K562 (cell line): ENCODE measurements at regions not wholly inside any gene's neighbourhood (a gene's known extent, or its start where the extent isn't known, plus 50 kb on each side); places are given as distances from the start of the nearest gene placed in this dataset.

Source experiments
- ATAC-seq: fragments of 200-7000 bp; cut with Tn5 transposase; 3 replicates; pipeline ENCODE4 v1.9.1; 2020; ENCODE audit warnings: moderate library complexity
- BruUV-seq: library from RNA; stranded (reverse); fragments of 400-500 nt; replicated peaks from 2 replicates; lab custom pipeline; 2021; lab: Mats Ljungman, UMichigan
- CTCF ChIA-PET: fragments of 300-600 bp; formaldehyde crosslinking; extraction: SDS; loops from one replicate; lab custom pipeline; 2021; ENCODE audit warnings: low intra/inter-chr PET ratio; lab: Yijun Ruan, JAX
- POLR2A ChIA-PET: fragments of 300-600, 350-650 bp; sonication (Branson Sonifier 250); formaldehyde crosslinking; extraction: SDS; loops from one replicate; lab custom pipeline; 2021; ENCODE audit warnings: antibody characterized with exemption, inconsistent platforms; lab: Yijun Ruan, JAX
- DNase-seq, 4 experiments: peaks; one replicate each; pipeline versions ENCODE4 v3.0.0 to v3.0.0-alpha.2; 2011 to 2018; ENCODE audit warnings: low spot score in 3 of 4, mixed read lengths in 3 of 4; ENCODE audit errors: extremely low read depth in 1 of 4
- FAIRE-seq: peaks from 2 replicates; lab custom pipeline; 2011; peaks lifted over from hg19 to GRCh38; lab: Jason Lieb, UNC
- H2AFZ ChIP-seq: 2 replicates; pipeline ENCODE4 v1.6.0; 2011; ENCODE audit warnings: low read depth, low read length, control low read depth, inconsistent platforms
- H3K27ac ChIP-seq: fragments of 200-600 bp; 3 replicates; pipeline ENCODE4 v1.8.0; 2011; ENCODE audit warnings: low read depth, mild to moderate bottlenecking, control low read depth, inconsistent platforms, low read length, moderate library complexity, mixed read lengths; ENCODE audit errors: extremely low read depth
- H3K27me3 ChIP-seq, 2 experiments: fragments of 300-600 bp in 1 of 2; 2 replicates in 1 of 2; 3 replicates in 1 of 2; pipeline versions ENCODE4 v1.6.0 to v1.8.0; 2011; ENCODE audit warnings: inconsistent platforms in 2 of 2, low read length in 2 of 2, mild to moderate bottlenecking in 1 of 2, mixed read lengths in 1 of 2, moderate library complexity in 1 of 2; ENCODE audit not compliant: control insufficient read depth in 2 of 2, insufficient read depth in 2 of 2
- H3K36me3 ChIP-seq: fragments of 300-600 bp; 3 replicates; pipeline ENCODE4 v1.8.0; 2011; ENCODE audit warnings: mild to moderate bottlenecking, low read length, inconsistent platforms; ENCODE audit not compliant: control insufficient read depth, insufficient read depth
- H3K4me1 ChIP-seq, 2 experiments: fragments of 200-600 bp in 1 of 2; replicated peaks in 1 of 2; 2 replicates in 1 of 2; 3 replicates in 1 of 2; pipeline versions ENCODE4 v1.5.1 to v1.8.0; 2011; ENCODE audit warnings: inconsistent platforms in 2 of 2, low read length in 2 of 2, mild to moderate bottlenecking in 1 of 2, mixed read lengths in 1 of 2, moderate library complexity in 1 of 2; ENCODE audit not compliant: control insufficient read depth in 2 of 2, insufficient read depth in 2 of 2
- H3K4me2 ChIP-seq: 2 replicates; pipeline ENCODE4 v1.6.1; 2011; ENCODE audit warnings: low read length, control low read depth, inconsistent platforms, mixed read lengths; ENCODE audit not compliant: insufficient read depth
- H3K4me3 ChIP-seq: fragments of 200-600 bp; sonication (generic), shearing (Covaris generic); 2 replicates; pipeline ENCODE4 v1.5.1; 2016; ENCODE audit warnings: control low read depth, inconsistent platforms
- H3K79me2 ChIP-seq: fragments of 200-600 bp; 3 replicates; pipeline ENCODE4 v1.8.0; 2011; ENCODE audit warnings: low read length, inconsistent platforms; ENCODE audit not compliant: control insufficient read depth, insufficient read depth
- H3K9ac ChIP-seq, 2 experiments: 2 replicates each; pipeline versions ENCODE4 v1.6.0 to v1.6.1; 2011; ENCODE audit warnings: low read depth in 2 of 2, low read length in 2 of 2, control low read depth in 1 of 2, inconsistent platforms in 1 of 2, mild to moderate bottlenecking in 1 of 2, mixed read lengths in 1 of 2; ENCODE audit not compliant: insufficient read depth in 1 of 2
- H3K9me1 ChIP-seq: one replicate; pipeline ENCODE4 v1.6.0; 2011; ENCODE audit warnings: inconsistent platforms, mild to moderate bottlenecking, low read length, moderate library complexity; ENCODE audit not compliant: control insufficient read depth, insufficient read depth
- H3K9me3 ChIP-seq: replicated peaks from 2 replicates; pipeline ENCODE4 v1.5.1; 2011; ENCODE audit warnings: low read depth, low read length, inconsistent platforms; ENCODE audit not compliant: control insufficient read depth, insufficient read depth
- H4K20me1 ChIP-seq: replicated peaks from 2 replicates; pipeline ENCODE4 v1.6.1; 2011; ENCODE audit warnings: low read length, inconsistent platforms, mixed read lengths; ENCODE audit not compliant: control insufficient read depth, insufficient read depth
- AFF4 ChIP-seq: sonication (generic); formaldehyde crosslinking; IDR thresholded peaks from 2 replicates; pipeline ENCODE4 v1.8.0; 2023; ENCODE audit warnings: mild to moderate bottlenecking, missing genetic modification reagents
- CEBPB ChIP-seq: fragments of 450-650 bp; IDR thresholded peaks from 2 replicates; pipeline ENCODE4 v1.6.1; 2016; ENCODE audit warnings: missing genetic modification characterization, missing compliant biosample characterization
- NFATC3 ChIP-seq: fragments of 450-650 bp; IDR thresholded peaks from 2 replicates; pipeline ENCODE4 v1.6.1; 2017; ENCODE audit warnings: mild to moderate bottlenecking
- WGBS: fragments of 100-300 bp; shearing (Covaris generic); methylation state at CpG from one replicate; pipeline ENCODE4 v1.1.6; 2016; ENCODE audit warnings: low coverage, mixed read lengths; ENCODE audit not compliant: insufficient coverage; ENCODE audit errors: missing lambda C conversion rate; 5-methylcytosine and 5-hydroxymethylcytosine counted together
- in situ Hi-C: fragments of 300-500 bp; cut with MboI; formaldehyde crosslinking; loops from 4 replicates; pipeline ENCODE4 v1.15.0; 2018; ENCODE audit warnings: inconsistent platforms, mixed read lengths
- intact Hi-C: fragments of 100-400 bp; cut with micrococcal nuclease; formaldehyde crosslinking; loops from 2 replicates; pipeline ENCODE4 v1.14.2; 2022

- POLR2A ChIA-PET = interaction anchor here (1.2 kb wide), 1 partner anchor 123 kb away, joined by 4 read pairs; no protein-coding TSS in a partner anchor
- Histone ChIP-seq H3K27me3 (no peaks in the 10 kb centered on the region), H3K36me3 (no peaks in the 10 kb centered on the region), H3K4me3 (no peak overlapping the region), H3K9me3 (no peaks in the 10 kb centered on the region), H3K9ac (no peak overlapping the region), H2AFZ (peak overlapping the region; percentile 89), H3K27ac (peak overlapping the region; percentile 79; the same call in 2 of the 3 replicates)
- 77% methylated on average over 13 of the region's 16 CpGs for WGBS
- FAIRE-seq = no peak
- TF ChIP-seq NFATC3 (no peak), CEBPB (peak; percentile 24; the same call in 1 of the 2 replicates), AFF4 (CRISPR knock-in tag) (no peak)
- TF ChIP-seq, all 486 proteins: peak for 1
- no TSS peak for BruUV-seq
- ATAC-seq (no peak), DNase-seq (no peak)
- Histone ChIP-seq H3K4me2 (no peak overlapping the region), H3K79me2 (no peaks in the 10 kb centered on the region), H3K9me1 (no peaks in the 10 kb centered on the region), H4K20me1 (no peaks in the 10 kb centered on the region), H3K4me1 (peaks cover 11 to 26% of the 10 kb centered on the region in 2 experiments)
- CTCF ChIA-PET = no interaction called here
- in situ Hi-C loops = no loop called here
- intact Hi-C loops = no loop called here
These were observed 124.1 kb upstream of the TBL1X start for GRCh38 chrX:9340598-9341290.
